ENCODE measurements at regions not wholly inside any gene's neighbourhood (a gene's known extent, or its start where the extent isn't known, plus 50 kb on each side); places are given as distances from the start of the nearest gene placed in this dataset.

GRCh38 chr2:150165442-150165841 is 322.0 kb downstream of the RND3 start:
- TF ChIP-seq POLR2AphosphoS5 (IDR thresholded peaks at IDR 0.05) (no peak), POLR2A (IDR thresholded peaks at IDR 0.05) (no peak), CTCF (IDR thresholded peaks at IDR 0.05 in 8 of 11, conservative IDR thresholded peaks at IDR 0.05 in 3 of 11) (no peak)
- Histone ChIP-seq H3K9me3 (peaks cover 0 to 4% (median 0%) of the 10 kb centered on the region in 8 donors), H3K36me3 (no peaks in the 10 kb centered on the region), H3K27me3 (replicated peaks in 1 of 7) (no peaks in the 10 kb centered on the region), H3K4me1 (no peaks in the 10 kb centered on the region), H3K27ac (no peak overlapping the region), H3K4me3 (no peak overlapping the region)
- no peak for DNase-seq
- 77 to 90% (median 83%) methylated on average over 6 of the region's 6 CpGs for WGBS, 5 donors
- intact Hi-C loops (cut with DNase I; ENCODE audit: low total_unique reads), result no loop called here

GRCh38 chr2:150162241-150162942 is 325.1 kb downstream of the RND3 start:
- no peaks in the 10 kb centered on the region for H3K9me3 ChIP-seq
- no peaks in the 10 kb centered on the region for H3K36me3 ChIP-seq
- no peaks in the 10 kb centered on the region for H3K4me1 ChIP-seq
- no peak overlapping the region for H3K27ac ChIP-seq
- DNase-seq, result no peak
- no peak overlapping the region for H3K4me3 ChIP-seq
- WGBS, 5 donors, result 56 to 75% (median 68%) methylated on average over 6 of the region's 6 CpGs
- H3K27me3 ChIP-seq (replicated peaks in 1 of 7), result no peaks in the 10 kb centered on the region
- TF ChIP-seq POLR2A (IDR thresholded peaks at IDR 0.05) (no peak), POLR2AphosphoS5 (IDR thresholded peaks at IDR 0.05) (no peak), CTCF (IDR thresholded peaks at IDR 0.05 in 8 of 11, conservative IDR thresholded peaks at IDR 0.05 in 3 of 11) (no peak)
- intact Hi-C loops (cut with DNase I; ENCODE audit: low total_unique reads), result no loop called here

DNA sequence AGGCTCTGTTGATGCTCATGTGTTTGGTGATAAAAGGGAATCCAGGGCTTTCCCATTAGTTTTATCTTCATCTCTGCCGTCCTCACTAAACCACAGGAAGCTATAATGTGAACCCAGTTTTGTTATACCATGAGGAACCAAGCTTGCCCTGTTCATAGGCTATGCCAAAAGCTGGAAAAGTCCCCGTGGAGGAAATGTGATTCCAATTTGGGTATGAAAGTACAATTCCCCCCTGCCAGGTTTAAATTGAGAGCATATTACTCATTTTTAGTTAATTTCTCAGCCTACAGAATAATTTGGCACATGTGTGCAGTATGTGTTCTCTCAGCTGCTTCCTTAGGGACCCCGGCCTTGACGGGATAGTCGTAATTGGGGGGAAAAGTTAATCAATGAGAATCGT is 327.4 kb downstream of the RND3 start:
- intact Hi-C loops (cut with DNase I; ENCODE audit: low total_unique reads), result no loop called here
- 71 to 79% (median 76%) methylated on average over 6 of the region's 6 CpGs for WGBS, 5 donors
- no peak for DNase-seq
- no peak for TF ChIP-seq POLR2AphosphoS5 (IDR thresholded peaks at IDR 0.05)
- Histone ChIP-seq H3K4me1 (no peaks in the 10 kb centered on the region), H3K4me3 (no peak overlapping the region), H3K36me3 (no peaks in the 10 kb centered on the region), H3K9me3 (no peaks in the 10 kb centered on the region), H3K27ac (no peak overlapping the region), H3K27me3 (replicated peaks in 1 of 7) (no peaks in the 10 kb centered on the region)

DNA sequence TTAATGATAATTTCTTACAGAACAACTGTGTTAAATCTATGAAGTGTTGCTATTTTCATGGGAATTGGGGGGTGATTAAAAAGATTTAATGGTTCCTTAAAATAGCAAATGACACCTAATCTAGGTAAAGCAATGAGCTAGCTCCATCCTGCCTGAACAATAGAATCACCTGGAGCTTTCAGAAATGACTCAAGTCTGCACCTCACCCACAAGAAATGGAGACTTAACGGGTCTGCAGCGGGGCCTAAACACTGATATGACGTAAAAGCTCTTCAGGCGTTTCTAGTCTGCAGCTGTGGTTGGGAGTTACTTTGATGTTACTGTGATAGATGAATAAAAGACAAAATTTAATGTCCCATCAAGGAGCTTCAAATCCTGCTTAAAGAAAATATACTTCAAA is 328.2 kb downstream of the RND3 start:
- intact Hi-C loops (cut with DNase I; ENCODE audit: low total_unique reads), result no loop called here
- H3K4me3 ChIP-seq, result no peak overlapping the region
- H3K27me3 ChIP-seq (replicated peaks in 1 of 7), result no peaks in the 10 kb centered on the region
- no peak for DNase-seq
- no peak overlapping the region for H3K27ac ChIP-seq
- WGBS, 5 donors, result 68 to 97% (median 91%) methylated on average over 4 of the region's 4 CpGs
- no peaks in the 10 kb centered on the region for H3K36me3 ChIP-seq
- TF ChIP-seq POLR2AphosphoS5 (IDR thresholded peaks at IDR 0.05), result no peak
- TF ChIP-seq CTCF (IDR thresholded peaks at IDR 0.05 in 8 of 11, conservative IDR thresholded peaks at IDR 0.05 in 3 of 11), result no peak
- no peak for TF ChIP-seq POLR2A (IDR thresholded peaks at IDR 0.05)
- no peaks in the 10 kb centered on the region for H3K4me1 ChIP-seq
- no peaks in the 10 kb centered on the region for H3K9me3 ChIP-seq

Data from spleen (tissue), 11 donors.